GM19025 (cell line): ENCODE measurements at regions not wholly inside any gene's neighbourhood (a gene's known extent, or its start where the extent isn't known, plus 50 kb on each side); places are given as distances from the start of the nearest gene placed in this dataset.
"Not testable (repeated sequence)": the region's sequence is repeated elsewhere in the genome, so short reads cannot be mapped to it uniquely, and the experiment has no call there.

Experiments used
- ATAC-seq: cut with Tn5 transposase; IDR thresholded peaks from one replicate; pipeline ENCODE4 v1.9.1; 2021; ENCODE audit warnings: mild to moderate bottlenecking, low read depth, moderate library complexity; ENCODE audit not compliant: unreplicated experiment

- not testable (repeated sequence) for ATAC-seq
Observed at GRCh38 chr9:74057051-74057450, 440.1 kb upstream of the RORB start.

- ATAC-seq = no peak
Observed at GRCh38 chr9:74064702-74065101, 432.4 kb upstream of the RORB start.

- ATAC-seq = no peak
Observed at GRCh38 chr9:74066128-74066527, 431.0 kb upstream of the RORB start.

GRCh38 chr9:74066605-74067004 is 430.5 kb upstream of the RORB start:
- no peak for ATAC-seq

GRCh38 chr9:74071502-74071901 is 425.6 kb upstream of the RORB start:
- no peak for ATAC-seq

- ATAC-seq = no peak
Observed at GRCh38 chr9:74073897-74074296, 423.2 kb upstream of the RORB start.

- no peak for ATAC-seq
Observed at GRCh38 chr9:74078647-74079046, 418.5 kb upstream of the RORB start.

GRCh38 chr9:74080652-74081051 is 416.5 kb upstream of the RORB start:
- ATAC-seq = not testable (repeated sequence)

GRCh38 chr9:74083681-74084433 is 413.3 kb upstream of the RORB start:
- ATAC-seq = no peak

GRCh38 chr9:74085384-74086037 is 411.6 kb upstream of the RORB start:
- ATAC-seq = not testable (repeated sequence)

GRCh38 chr9:74090921-74091320 is 406.2 kb upstream of the RORB start:
- ATAC-seq = not testable (repeated sequence)

GRCh38 chr9:74092491-74092834 is 404.7 kb upstream of the RORB start:
- ATAC-seq = no peak

- not testable (repeated sequence) for ATAC-seq
Observed at GRCh38 chr9:74094037-74094436, 403.1 kb upstream of the RORB start.

GRCh38 chr9:74094766-74095165 is 402.4 kb upstream of the RORB start:
- no peak for ATAC-seq

GRCh38 chr9:74095925-74096324 is 401.2 kb upstream of the RORB start:
- no peak for ATAC-seq

GRCh38 chr9:74096420-74096819 is 400.7 kb upstream of the RORB start:
- ATAC-seq = no peak

GRCh38 chr9:74100042-74100441 is 397.1 kb upstream of the RORB start:
- no peak for ATAC-seq

GRCh38 chr9:74102148-74102547 is 395.0 kb upstream of the RORB start:
- ATAC-seq = not testable (repeated sequence)

- no peak for ATAC-seq
Observed at GRCh38 chr9:74102702-74103101, 394.4 kb upstream of the RORB start.

- no peak for ATAC-seq
Observed at GRCh38 chr9:74107692-74108091, 389.4 kb upstream of the RORB start.

GRCh38 chr9:74115976-74116375 is 381.2 kb upstream of the RORB start:
- no peak for ATAC-seq

- ATAC-seq = no peak
Observed at GRCh38 chr9:74117151-74117550, 380.0 kb upstream of the RORB start.
